ENCODE measurements at regions not wholly inside any gene's neighbourhood (a gene's known extent, or its start where the extent isn't known, plus 50 kb on each side); places are given as distances from the start of the nearest gene placed in this dataset.

- FAIRE-seq, result no peak
- TF ChIP-seq ZNF699 (CRISPR knock-in tag; IDR thresholded peaks at IDR 0.05; ENCODE audit: insufficient replicate concordance) (no peak), ZNF609 (CRISPR knock-in tag; IDR thresholded peaks at IDR 0.05; ENCODE audit: borderline replicate concordance) (no peak), ZNF165 (CRISPR knock-in tag; IDR thresholded peaks at IDR 0.05; ENCODE audit: borderline replicate concordance) (no peak), ZC3H11A (IDR thresholded peaks at IDR 0.05; ENCODE audit: low read depth, low read length) (no peak), TFE3 (CRISPR knock-in tag; IDR thresholded peaks at IDR 0.05) (no peak), HNRNPK (IDR thresholded peaks at IDR 0.05; ENCODE audit: low read depth, low read length, poor library complexity, severe bottlenecking) (no peak), PHF20 (IDR thresholded peaks at IDR 0.05; ENCODE audit: partially characterized antibody) (no peak), ZNF217 (CRISPR knock-in tag; IDR thresholded peaks at IDR 0.05) (no peak), PBX2 (CRISPR knock-in tag; IDR thresholded peaks at IDR 0.05; ENCODE audit: low read depth) (no peak), PBX2 (tag; conservative IDR thresholded peaks at IDR 0.05; ENCODE audit: low read depth) (no peak), PML (IDR thresholded peaks at IDR 0.05; ENCODE audit: low read length) (no peak), HDAC2 (IDR thresholded peaks at IDR 0.05) (no peak)
Measured at GRCh38 chrX:33307911-33308354, 96.6 kb upstream of the DMD start.

More at GRCh38 chrX:33307911-33308354, 96.6 kb upstream of the DMD start:
- WGBS (ENCODE audit: insufficient coverage, low coverage, missing lambda C conversion rate), result 0% methylated on average over 2 of the region's 2 CpGs
- no peak overlapping the region for H3K9ac ChIP-seq (ENCODE audit: insufficient read depth in 1 of 2, low read depth in 2 of 2, low read length in 2 of 2)
- H3K79me2 ChIP-seq (ENCODE audit: control insufficient read depth, insufficient read depth, low read length), result no peaks in the 10 kb centered on the region
- no peaks in the 10 kb centered on the region for H3K4me1 ChIP-seq (replicated peaks in 1 of 2; ENCODE audit: control insufficient read depth in 2 of 2, insufficient read depth in 2 of 2, low read length in 2 of 2)
- no peak overlapping the region for H3K27ac ChIP-seq (ENCODE audit: extremely low read depth, low read depth, low read length)
- H2AFZ ChIP-seq (ENCODE audit: low read depth, low read length), result no peak overlapping the region
- no peaks in the 10 kb centered on the region for H4K20me1 ChIP-seq (replicated peaks; ENCODE audit: control insufficient read depth, insufficient read depth, low read length)
- intact Hi-C loops (cut with micrococcal nuclease) (no loop called here), in situ Hi-C loops (cut with MboI) (no loop called here)
- no peak for DNase-seq (ENCODE audit: extremely low read depth in 1 of 4, low spot score in 3 of 4)
- H3K9me3 ChIP-seq (replicated peaks; ENCODE audit: control insufficient read depth, insufficient read depth, low read depth, low read length), result no peaks in the 10 kb centered on the region
- H3K4me3 ChIP-seq, result no peak overlapping the region
- POLR2A ChIA-PET, result no interaction called here
- H3K36me3 ChIP-seq (ENCODE audit: control insufficient read depth, insufficient read depth, low read length), result no peaks in the 10 kb centered on the region
- no peaks in the 10 kb centered on the region for H3K27me3 ChIP-seq (ENCODE audit: control insufficient read depth in 2 of 2, insufficient read depth in 2 of 2, low read length in 2 of 2)
- ATAC-seq, result no peak
- H3K9me1 ChIP-seq (ENCODE audit: control insufficient read depth, insufficient read depth, low read length), result no peaks in the 10 kb centered on the region
- CTCF ChIA-PET (ENCODE audit: low intra/inter-chr PET ratio), result no interaction called here
- BruUV-seq (replicated peaks), result no TSS peak
- H3K4me2 ChIP-seq (ENCODE audit: insufficient read depth, low read length), result no peak overlapping the region

Measured in K562 (cell line).